Panc1 (cell line): ENCODE measurements at regions not wholly inside any gene's neighbourhood (a gene's known extent, or its start where the extent isn't known, plus 50 kb on each side); places are given as distances from the start of the nearest gene placed in this dataset.
A peak's percentile ranks its signal among the peaks of the same experiment; 100 is the strongest.
"Not testable (repeated sequence)": the region's sequence is repeated elsewhere in the genome, so short reads cannot be mapped to it uniquely, and the experiment has no call there.

Source experiments
- ATAC-seq: fragments of 200-7000 bp; cut with Tn5 transposase; 2 replicates; pipeline ENCODE4 v1.9.1; 2020; ENCODE audit warnings: mild to moderate bottlenecking, moderate library complexity
- BruUV-seq: library from RNA; stranded (reverse); fragments of 400-500 nt; replicated peaks from 2 replicates; lab custom pipeline; 2021; lab: Mats Ljungman, UMichigan
- CTCF ChIA-PET: fragments of 300-600 bp; sonication (Branson Sonifier 250); formaldehyde crosslinking; loops from one replicate; lab custom pipeline; 2022; ENCODE audit warnings: antibody characterized with exemption; lab: Charles Lee
- POLR2A ChIA-PET: fragments of 300-600 bp; sonication (Branson Sonifier 250); formaldehyde crosslinking; loops from one replicate; lab custom pipeline; 2022; ENCODE audit warnings: antibody characterized with exemption; lab: Charles Lee
- DNase-seq: peaks from one replicate; pipeline ENCODE4 v3.0.0-alpha.2; 2010; ENCODE audit warnings: low read depth, low spot score
- H3K27ac ChIP-seq: 2 replicates; pipeline ENCODE4 v1.5.1; 2011; ENCODE audit warnings: mild to moderate bottlenecking, low read length, inconsistent platforms
- H3K27me3 ChIP-seq: fragments of 200-500 bp; sonication (Bioruptor generic); 2 replicates; pipeline ENCODE4 v1.6.0; 2014; ENCODE audit warnings: low read length, inconsistent platforms; ENCODE audit not compliant: control insufficient read depth, insufficient read depth
- H3K36me3 ChIP-seq: fragments of 200-500 bp; sonication (Bioruptor generic); 2 replicates; pipeline ENCODE4 v1.5.1; 2014; ENCODE audit warnings: inconsistent platforms, mild to moderate bottlenecking, low read length, moderate library complexity; ENCODE audit not compliant: control insufficient read depth, insufficient read depth
- H3K4me1 ChIP-seq: 2 replicates; pipeline ENCODE4 v1.5.1; 2011; ENCODE audit warnings: inconsistent platforms, mild to moderate bottlenecking, low read length, moderate library complexity; ENCODE audit not compliant: control insufficient read depth, insufficient read depth
- H3K4me3 ChIP-seq, 2 experiments: 2 replicates each; pipeline ENCODE4 v1.5.1; 2011 to 2012; ENCODE audit warnings: low read depth in 2 of 2, low read length in 2 of 2, mild to moderate bottlenecking in 2 of 2, inconsistent platforms in 1 of 2, moderate library complexity in 1 of 2
- H3K9me3 ChIP-seq: fragments of 200-500 bp; sonication (Bioruptor generic); 2 replicates; pipeline ENCODE4 v1.5.1; 2014; ENCODE audit warnings: low read depth, mild to moderate bottlenecking, inconsistent platforms, low read length, moderate library complexity; ENCODE audit not compliant: control insufficient read depth, insufficient read depth
- CTCF ChIP-seq: fragments of 450-650 bp; IDR thresholded peaks from 2 replicates; pipeline ENCODE4 v1.5.1; 2017; ENCODE audit warnings: mild to moderate bottlenecking
- POLR2AphosphoS5 ChIP-seq: IDR thresholded peaks from 2 replicates; pipeline ENCODE4 v1.6.1; 2012; ENCODE audit warnings: mild to moderate bottlenecking, low read depth, low read length, moderate library complexity
- REST ChIP-seq, 2 experiments: IDR thresholded peaks; 2 replicates each; pipeline ENCODE4 v1.6.1; 2011 to 2012; ENCODE audit warnings: low read depth in 2 of 2, control low read depth in 1 of 2, low read length in 1 of 2, mild to moderate bottlenecking in 1 of 2, moderate library complexity in 1 of 2; ENCODE audit not compliant: insufficient read depth in 1 of 2
- SIN3A ChIP-seq: IDR thresholded peaks from 2 replicates; pipeline ENCODE4 v1.6.1; 2012; ENCODE audit warnings: low read depth, mild to moderate bottlenecking, low read length, moderate library complexity, borderline replicate concordance; ENCODE audit not compliant: insufficient read depth
- TCF7L2 ChIP-seq: IDR thresholded peaks from 2 replicates; pipeline ENCODE4 v1.6.1; 2011; ENCODE audit warnings: mild to moderate bottlenecking, low read depth, low read length, inconsistent platforms
- in situ Hi-C: cut with HindIII; loops from 2 replicates; pipeline ENCODE4 v1.10.0; 2016; ENCODE audit warnings: low sequenced_read_pairs, low pct_unique_long_range_greater_than_20kb
- intact Hi-C: fragments of 100-400 bp; cut with micrococcal nuclease; formaldehyde crosslinking; loops from one replicate; pipeline ENCODE4 v1.10.0; 2022; ENCODE audit not compliant: unreplicated experiment

DNA sequence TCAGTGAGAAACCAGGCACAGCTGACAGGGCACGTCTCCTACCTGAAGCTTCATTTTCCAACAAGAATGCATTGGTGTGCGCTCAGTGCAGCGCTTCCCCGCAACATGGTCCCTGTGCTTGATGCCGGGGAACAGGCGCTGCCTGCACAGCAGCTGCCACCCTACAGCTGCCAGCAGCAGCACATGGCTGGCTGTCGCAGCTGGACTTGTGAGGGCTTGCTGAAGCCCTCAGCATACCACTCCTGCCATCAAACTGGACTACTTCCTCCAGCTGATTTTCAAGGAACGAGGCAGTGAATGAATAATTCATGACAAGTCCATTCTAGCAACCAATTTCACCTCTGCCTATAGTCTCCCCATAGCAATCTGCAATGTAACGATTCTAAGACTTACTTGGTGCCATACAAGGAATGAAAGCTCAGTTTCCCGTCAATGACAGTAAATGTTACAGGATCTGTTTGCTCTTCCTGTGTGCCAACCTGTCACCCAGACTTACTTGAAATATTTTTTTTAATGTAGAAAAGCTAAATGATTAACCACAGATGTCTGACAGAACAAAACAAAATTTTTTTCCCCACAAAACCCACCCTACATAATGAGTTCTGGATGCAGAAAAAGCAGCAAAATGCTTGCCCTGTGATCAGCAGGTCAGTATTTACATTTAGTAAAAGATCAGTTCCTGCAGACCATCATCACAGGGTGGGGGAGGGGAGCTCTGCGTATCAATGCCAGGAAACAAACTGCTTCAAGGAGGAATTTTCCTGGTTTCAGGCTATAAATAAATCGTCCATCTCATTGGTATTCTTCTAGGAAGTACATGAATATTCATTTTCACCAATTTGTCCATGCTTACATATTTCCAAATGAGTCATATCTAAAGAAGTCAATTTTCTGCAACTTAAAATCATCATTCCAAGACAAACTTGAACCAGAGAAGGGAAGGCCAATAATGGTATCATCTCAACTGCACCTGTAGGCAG lies 140.6 kb downstream of the ALOX5 start:
- TF ChIP-seq CTCF = no peak
- no peak for TF ChIP-seq SIN3A
- TF ChIP-seq TCF7L2 = no peak
- TF ChIP-seq POLR2AphosphoS5 = no peak
- TF ChIP-seq REST (IDR thresholded peaks at IDR 0.05; ENCODE audit: insufficient read depth in 1 of 2, low read depth in 2 of 2, low read length in 1 of 2) = no peak
- ChIA-PET CTCF (interaction anchor here (0.6 kb wide), 1 partner anchor 124 kb away, joined by 3 read pairs; no protein-coding TSS in a partner anchor), POLR2A (no interaction called here)
- no peak overlapping the region for H3K4me3 ChIP-seq
- no peaks in the 10 kb centered on the region for H3K9me3 ChIP-seq
- no peaks in the 10 kb centered on the region for H3K36me3 ChIP-seq
- H3K4me1 ChIP-seq = peaks cover 36% of the 10 kb centered on the region
- H3K27ac ChIP-seq = peak overlapping the region; percentile 32; the same call in 1 of the 2 replicates
- DNase-seq (no peak), ATAC-seq (peak; percentile 58)
- no peaks in the 10 kb centered on the region for H3K27me3 ChIP-seq
- in situ Hi-C loops (no loop called here), intact Hi-C loops (no loop called here)
- BruUV-seq = no TSS peak

DNA sequence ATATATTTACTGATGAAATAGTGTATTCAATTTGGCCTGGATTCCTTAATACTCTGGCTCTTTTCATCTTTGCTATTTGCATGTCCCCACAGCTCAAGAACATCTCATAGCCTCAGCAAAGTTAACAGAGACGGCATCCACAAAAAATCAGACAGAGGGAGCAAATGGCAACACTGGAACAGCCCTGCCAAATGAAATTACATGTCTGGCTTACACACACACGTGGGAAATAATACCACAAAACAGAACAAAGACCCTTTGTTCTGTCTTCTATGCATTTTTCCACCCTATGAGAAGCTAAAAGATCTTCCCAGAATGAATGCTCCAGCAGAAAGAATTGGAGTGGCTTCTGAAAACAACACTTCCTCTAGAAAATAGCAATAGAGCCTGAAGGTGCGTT lies 139.5 kb downstream of the ALOX5 start:
- in situ Hi-C loops (no loop called here), intact Hi-C loops (no loop called here)
- ATAC-seq (no peak), DNase-seq (no peak)
- no peaks in the 10 kb centered on the region for H3K36me3 ChIP-seq
- H3K4me1 ChIP-seq = peaks cover 34% of the 10 kb centered on the region
- BruUV-seq = no TSS peak
- no peak overlapping the region for H3K27ac ChIP-seq
- TF ChIP-seq CTCF = no peak
- TF ChIP-seq TCF7L2 = no peak
- TF ChIP-seq POLR2AphosphoS5 = no peak
- no peak for TF ChIP-seq REST (IDR thresholded peaks at IDR 0.05; ENCODE audit: insufficient read depth in 1 of 2, low read depth in 2 of 2, low read length in 1 of 2)
- no peak overlapping the region for H3K4me3 ChIP-seq
- POLR2A ChIA-PET = no interaction called here
- CTCF ChIA-PET = no interaction called here
- H3K9me3 ChIP-seq = no peaks in the 10 kb centered on the region
- H3K27me3 ChIP-seq = no peaks in the 10 kb centered on the region

DNA sequence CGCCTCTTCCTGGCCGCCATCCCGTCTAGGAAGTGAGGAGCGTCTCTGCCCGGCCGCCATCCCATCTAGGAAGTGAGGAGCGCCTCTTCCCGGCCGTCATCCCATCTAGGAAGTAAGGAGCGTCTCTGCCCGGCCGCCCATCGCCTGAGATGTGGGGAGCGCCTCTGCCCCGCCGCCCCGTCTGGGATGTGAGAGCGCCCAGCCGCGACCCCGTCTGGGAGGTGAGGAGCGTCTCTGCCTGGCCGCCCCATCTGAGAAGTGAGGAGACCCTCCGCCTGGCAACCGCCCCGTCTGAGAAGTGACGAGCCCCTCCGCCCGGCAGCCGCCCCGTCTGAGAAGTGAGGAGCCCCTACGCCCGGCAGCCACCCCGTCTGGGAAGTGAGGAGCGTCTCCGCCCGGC lies 137.9 kb downstream of the ALOX5 start:
- H3K27me3 ChIP-seq, CTCF ChIA-PET, H3K27ac ChIP-seq, H3K36me3 ChIP-seq, DNase-seq, H3K9me3 ChIP-seq, ATAC-seq, H3K4me3 ChIP-seq, in situ Hi-C loops, POLR2A ChIA-PET, BruUV-seq, intact Hi-C loops: not testable (repeated sequence)
- H3K4me1 ChIP-seq = peaks cover 41% of the 10 kb centered on the region
